ENCODE measurements at regions not wholly inside any gene's neighbourhood (a gene's known extent, or its start where the extent isn't known, plus 50 kb on each side); places are given as distances from the start of the nearest gene placed in this dataset.

DNA sequence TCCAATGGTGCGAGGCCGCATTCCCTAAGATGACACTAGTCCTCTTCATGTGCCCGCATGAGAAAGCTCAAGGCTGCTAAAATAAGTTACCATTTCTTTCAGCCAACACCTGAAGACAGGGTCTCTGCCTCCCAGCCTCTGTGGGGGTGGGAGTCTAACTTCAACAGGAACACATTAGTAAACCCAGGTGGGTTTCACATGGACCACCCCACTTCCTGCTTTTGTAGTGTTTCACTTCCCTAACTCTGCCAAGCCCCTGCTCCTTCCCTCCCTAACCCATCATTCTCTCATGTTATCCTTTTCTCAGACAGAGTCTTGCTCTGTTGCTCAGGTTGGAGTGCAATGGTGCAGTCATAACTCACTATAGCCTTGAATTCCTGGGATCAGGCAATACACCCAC lies 783.6 kb downstream of the UQCRFS1 start:
- H3K27me3 ChIP-seq, result no peaks in the 10 kb centered on the region
- H3K9me3 ChIP-seq, result no peaks in the 10 kb centered on the region
- DNase-seq (ENCODE audit: extremely low spot score in 2 of 2), result no peak
- intact Hi-C loops (cut with DNase I), result no loop called here
- TF ChIP-seq POLR2A (IDR thresholded peaks at IDR 0.05) (no peak), POLR2AphosphoS5 (IDR thresholded peaks at IDR 0.05; ENCODE audit: insufficient read depth in 1 of 2, low read depth in 1 of 2) (no peak), CTCF (IDR thresholded peaks at IDR 0.05) (no peak)
- no peaks in the 10 kb centered on the region for H3K36me3 ChIP-seq
- no peak overlapping the region for H3K4me3 ChIP-seq
- no peak overlapping the region for H3K27ac ChIP-seq
- H3K4me1 ChIP-seq, result no peaks in the 10 kb centered on the region

DNA sequence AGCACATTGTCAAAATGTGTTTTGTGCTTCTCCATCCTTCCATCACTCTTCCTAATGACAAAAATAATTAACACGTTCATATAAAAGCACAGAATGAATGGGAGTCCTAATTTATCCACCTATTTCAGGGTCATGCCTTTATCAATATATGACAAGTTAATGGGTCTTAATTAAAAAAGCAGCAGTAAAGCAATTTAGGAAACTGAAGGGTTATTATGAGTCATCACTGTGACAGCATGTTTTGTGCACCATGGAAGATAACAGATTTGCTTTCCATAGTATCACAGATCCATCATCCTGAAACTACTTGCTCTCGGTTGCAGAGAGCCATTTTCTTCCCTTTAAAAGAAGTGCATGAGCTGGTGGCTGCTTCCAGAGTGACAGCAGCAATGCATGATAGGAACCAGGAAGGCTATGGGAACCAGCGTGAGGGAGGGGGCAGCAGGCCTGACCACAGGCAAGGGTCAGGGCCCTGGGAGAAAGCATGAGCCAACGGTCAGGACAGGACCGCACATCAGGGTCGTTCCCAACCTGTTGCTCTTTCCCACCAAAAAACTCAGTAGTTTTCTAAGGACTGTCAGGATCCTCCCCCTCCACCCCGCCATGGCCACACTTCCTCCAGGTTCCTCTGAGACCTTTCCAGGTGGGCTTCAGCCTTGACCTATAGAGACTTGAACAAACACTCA lies 784.1 kb downstream of the UQCRFS1 start:
- intact Hi-C loops (cut with DNase I), result no loop called here
- Histone ChIP-seq H3K36me3 (no peaks in the 10 kb centered on the region), H3K9me3 (no peaks in the 10 kb centered on the region), H3K27ac (no peak overlapping the region), H3K4me3 (no peak overlapping the region), H3K4me1 (no peaks in the 10 kb centered on the region), H3K27me3 (no peaks in the 10 kb centered on the region)
- DNase-seq (ENCODE audit: extremely low spot score in 2 of 2), result no peak
- no peak for TF ChIP-seq POLR2A (IDR thresholded peaks at IDR 0.05)
- TF ChIP-seq POLR2AphosphoS5 (IDR thresholded peaks at IDR 0.05; ENCODE audit: insufficient read depth in 1 of 2, low read depth in 1 of 2), result no peak
- TF ChIP-seq CTCF (IDR thresholded peaks at IDR 0.05), result no peak

DNA sequence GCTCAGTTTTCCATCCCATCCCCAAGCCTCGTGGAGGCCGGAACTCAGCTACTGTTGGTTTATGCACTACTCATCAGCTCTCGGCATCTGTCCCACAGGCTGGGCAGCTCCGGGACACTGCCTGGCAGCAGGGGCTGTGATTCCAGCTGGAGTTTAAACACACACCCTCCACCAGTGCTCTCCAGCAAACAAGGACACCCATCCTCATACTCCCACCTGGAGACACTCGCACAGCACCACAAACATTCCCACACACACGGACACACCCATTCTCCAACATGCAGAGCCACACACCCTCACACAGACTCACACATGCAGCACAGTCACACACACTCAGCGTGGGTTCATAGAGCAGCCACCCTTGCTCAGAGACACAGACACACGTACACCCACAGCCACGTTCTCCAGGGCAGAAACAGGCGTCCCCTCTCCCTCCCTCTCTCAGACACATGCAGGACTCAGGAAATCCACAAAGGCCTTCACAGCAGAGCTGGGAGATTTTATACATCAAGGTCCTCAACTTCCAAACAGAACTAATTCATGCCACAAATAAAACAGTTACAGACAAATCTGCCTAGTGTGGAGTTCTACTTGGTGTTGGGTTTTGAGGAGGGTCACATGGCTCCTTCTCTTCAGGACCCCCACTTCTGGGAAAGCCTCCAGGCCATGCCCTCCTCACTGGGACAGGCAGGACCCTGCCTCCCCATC lies 785.4 kb downstream of the UQCRFS1 start:
- Histone ChIP-seq H3K36me3 (no peaks in the 10 kb centered on the region), H3K4me1 (no peaks in the 10 kb centered on the region), H3K27me3 (no peaks in the 10 kb centered on the region), H3K4me3 (no peak overlapping the region), H3K27ac (no peak overlapping the region), H3K9me3 (no peaks in the 10 kb centered on the region)
- TF ChIP-seq CTCF (IDR thresholded peaks at IDR 0.05), result no peak
- no peak for TF ChIP-seq POLR2AphosphoS5 (IDR thresholded peaks at IDR 0.05; ENCODE audit: insufficient read depth in 1 of 2, low read depth in 1 of 2)
- TF ChIP-seq POLR2A (IDR thresholded peaks at IDR 0.05), result no peak
- no peak for DNase-seq (ENCODE audit: extremely low spot score in 2 of 2)
- intact Hi-C loops (cut with DNase I), result no loop called here

DNA sequence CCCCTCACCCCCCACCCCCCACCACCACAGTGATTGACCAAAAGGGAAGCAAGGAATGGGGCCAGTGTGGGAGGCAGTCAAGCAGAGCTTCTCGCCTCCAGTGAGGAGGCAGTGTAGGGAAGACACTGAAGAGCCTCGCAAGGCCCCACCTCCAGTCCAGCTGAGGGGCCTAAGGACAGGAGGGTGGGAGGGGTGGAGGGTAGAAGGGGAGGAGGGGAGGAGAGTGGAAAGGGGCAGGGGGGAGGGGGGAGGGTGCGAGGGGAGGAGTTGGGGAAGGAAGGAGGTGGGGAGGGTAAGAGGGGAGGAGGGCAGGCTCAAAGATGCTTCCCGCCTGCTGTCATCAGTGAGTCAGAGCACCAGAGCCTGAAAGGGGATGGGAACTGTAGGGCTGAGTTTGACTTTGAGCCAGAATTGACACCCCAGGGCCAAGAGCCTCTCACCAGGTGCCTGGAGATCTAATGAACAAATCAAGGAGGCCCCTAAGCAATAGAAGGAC lies 786.2 kb downstream of the UQCRFS1 start:
- no peaks in the 10 kb centered on the region for H3K27me3 ChIP-seq
- DNase-seq (ENCODE audit: extremely low spot score in 2 of 2), result no peak
- TF ChIP-seq POLR2A (IDR thresholded peaks at IDR 0.05) (no peak), POLR2AphosphoS5 (IDR thresholded peaks at IDR 0.05; ENCODE audit: insufficient read depth in 1 of 2, low read depth in 1 of 2) (no peak), CTCF (IDR thresholded peaks at IDR 0.05) (no peak)
- no peaks in the 10 kb centered on the region for H3K4me1 ChIP-seq
- no peaks in the 10 kb centered on the region for H3K36me3 ChIP-seq
- H3K27ac ChIP-seq, result no peak overlapping the region
- no peak overlapping the region for H3K4me3 ChIP-seq
- no peaks in the 10 kb centered on the region for H3K9me3 ChIP-seq
- intact Hi-C loops (cut with DNase I), result no loop called here

Measured in vagina (tissue), 2 donors.